GM21825 (cell line): ENCODE measurements at regions not wholly inside any gene's neighbourhood (a gene's known extent, or its start where the extent isn't known, plus 50 kb on each side); places are given as distances from the start of the nearest gene placed in this dataset.
"Not testable (repeated sequence)": the region's sequence is repeated elsewhere in the genome, so short reads cannot be mapped to it uniquely, and the experiment has no call there.

Experiments used
- ATAC-seq: cut with Tn5 transposase; IDR thresholded peaks from one replicate; pipeline ENCODE4 v1.9.1; 2021; ENCODE audit warnings: mild to moderate bottlenecking, moderate library complexity; ENCODE audit not compliant: unreplicated experiment

DNA sequence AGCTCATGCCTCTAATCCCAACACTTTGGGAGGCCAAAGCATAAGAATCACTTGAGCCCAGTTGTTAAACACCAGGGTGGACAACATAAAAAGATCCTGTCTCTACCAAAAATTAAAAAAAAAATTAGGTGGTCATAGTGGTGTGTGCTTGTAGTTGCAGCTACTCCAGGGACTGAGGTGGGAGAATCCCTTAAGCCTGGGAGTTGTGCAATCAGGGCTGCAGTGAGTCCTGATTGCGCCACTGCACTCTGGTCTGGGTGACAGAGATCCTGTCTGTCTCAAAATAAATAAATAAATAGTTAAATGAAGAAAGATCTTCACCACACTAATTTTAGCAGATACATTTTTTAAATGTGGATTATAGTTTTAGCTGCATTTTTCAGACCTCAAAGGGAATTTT, 433.2 kb downstream of the MAT2B start:
- ATAC-seq = no peak

DNA sequence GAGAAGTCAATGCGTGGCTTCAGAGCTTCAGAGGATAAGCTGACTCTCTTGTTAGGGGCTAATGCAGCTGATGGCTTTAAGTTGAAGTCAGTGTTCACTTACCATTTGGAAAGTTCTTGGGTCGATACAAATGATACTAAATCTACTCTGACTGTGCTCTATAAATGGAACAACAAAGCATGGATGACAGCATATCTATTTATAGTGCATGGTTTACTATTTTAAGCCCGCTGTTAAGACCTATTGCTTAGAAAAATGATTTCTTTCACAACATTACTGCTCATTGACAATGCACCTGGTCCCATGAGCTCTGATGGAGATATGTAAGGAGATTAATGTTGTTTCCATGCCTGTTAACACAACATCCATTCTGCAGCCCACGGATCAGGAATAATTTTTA, 435.7 kb downstream of the MAT2B start:
- ATAC-seq = peak; percentile 45

DNA sequence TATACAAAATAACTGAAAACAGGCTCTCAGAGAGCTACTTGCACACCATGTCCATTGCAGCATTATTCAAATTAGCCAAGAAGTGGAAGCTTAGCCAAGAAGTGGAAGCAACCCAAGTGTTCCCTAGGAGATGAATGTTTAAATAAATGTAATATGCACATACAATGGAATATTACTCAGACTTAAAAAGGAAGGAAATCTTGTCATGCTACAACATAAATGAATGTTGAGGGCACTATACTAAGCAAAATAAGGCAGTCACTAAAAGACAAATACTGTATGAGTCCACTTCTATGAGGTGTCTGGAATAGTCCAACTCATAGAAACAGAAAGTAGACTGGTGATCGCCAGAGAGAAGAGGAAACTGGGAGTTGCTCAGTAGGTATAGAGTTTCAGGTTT, 438.1 kb downstream of the MAT2B start:
- ATAC-seq = no peak

DNA sequence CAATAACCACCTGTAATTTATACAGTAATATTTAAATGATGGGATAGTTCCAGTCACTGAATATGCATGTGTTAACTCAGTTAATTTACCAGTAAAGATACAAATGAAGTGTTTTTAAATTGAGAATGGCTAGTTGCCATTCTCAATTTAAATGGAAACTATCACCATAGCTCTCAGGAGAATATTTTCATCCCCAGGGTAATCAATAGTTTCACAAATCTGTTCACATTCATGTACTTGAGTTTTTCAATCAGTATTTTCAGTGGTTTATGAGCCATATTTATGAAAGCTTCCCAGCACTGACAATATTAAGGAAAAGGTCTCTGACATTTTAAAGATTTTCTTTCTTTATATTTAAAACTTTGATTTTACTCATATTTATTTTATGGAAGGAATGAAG, 439.3 kb downstream of the MAT2B start:
- no peak for ATAC-seq

DNA sequence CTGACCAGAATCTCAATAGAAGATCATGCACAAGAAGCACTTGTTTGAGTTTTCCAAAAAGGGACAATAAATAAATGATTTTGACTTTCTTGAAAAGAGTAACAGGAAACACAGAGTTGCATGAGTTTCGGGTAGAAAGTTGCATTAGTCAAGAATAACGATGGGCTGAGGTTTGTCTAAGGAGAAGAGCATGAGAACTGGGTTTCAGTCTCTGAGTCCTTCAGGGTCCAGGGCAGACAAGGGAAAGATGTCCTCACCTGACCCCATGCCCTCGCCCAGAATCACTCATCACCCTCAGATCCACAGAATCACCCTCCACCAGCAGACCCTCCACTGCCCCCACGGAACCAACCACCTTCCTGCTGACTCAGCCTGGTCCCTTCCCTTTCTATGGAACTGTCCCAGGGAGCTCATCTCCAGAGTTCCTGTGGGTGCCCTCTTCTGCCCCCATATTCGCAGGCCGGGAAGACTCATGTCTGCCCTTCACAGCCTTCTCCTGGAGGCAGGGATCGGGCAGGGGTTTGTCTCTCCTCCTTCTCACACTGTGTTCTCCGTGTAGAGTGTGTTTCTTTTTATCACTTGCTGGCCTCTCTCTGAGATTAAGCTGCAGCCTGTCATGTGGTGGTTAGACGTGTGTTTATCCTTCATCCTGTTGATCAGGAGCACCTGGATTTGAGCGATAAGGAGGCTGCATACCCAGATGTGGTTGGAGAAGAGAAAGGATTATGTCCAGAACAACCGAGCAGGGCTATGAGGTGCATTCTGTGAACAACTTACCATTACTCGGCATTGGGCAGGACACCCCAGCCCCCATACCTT, 442.6 kb downstream of the MAT2B start:
- no peak for ATAC-seq

DNA sequence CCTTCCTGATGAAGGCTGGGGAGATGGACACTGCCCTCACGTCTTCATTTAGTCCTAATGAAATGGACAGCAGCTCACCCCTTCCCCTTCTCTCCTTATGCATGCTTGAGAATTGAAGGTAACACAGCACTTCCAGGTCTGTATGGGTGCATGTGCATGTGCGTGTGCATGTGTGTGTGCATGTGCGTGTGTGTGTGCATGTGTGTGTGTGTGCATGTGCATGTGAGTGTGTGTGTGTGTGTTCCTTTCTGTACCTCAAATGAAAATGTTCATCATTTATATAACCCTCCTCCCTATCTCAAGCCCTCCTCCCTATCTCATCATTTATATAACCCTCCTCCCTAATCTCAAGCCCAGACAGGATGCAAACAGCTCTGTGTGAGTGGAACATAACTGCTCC, 444.8 kb downstream of the MAT2B start:
- no peak for ATAC-seq

DNA sequence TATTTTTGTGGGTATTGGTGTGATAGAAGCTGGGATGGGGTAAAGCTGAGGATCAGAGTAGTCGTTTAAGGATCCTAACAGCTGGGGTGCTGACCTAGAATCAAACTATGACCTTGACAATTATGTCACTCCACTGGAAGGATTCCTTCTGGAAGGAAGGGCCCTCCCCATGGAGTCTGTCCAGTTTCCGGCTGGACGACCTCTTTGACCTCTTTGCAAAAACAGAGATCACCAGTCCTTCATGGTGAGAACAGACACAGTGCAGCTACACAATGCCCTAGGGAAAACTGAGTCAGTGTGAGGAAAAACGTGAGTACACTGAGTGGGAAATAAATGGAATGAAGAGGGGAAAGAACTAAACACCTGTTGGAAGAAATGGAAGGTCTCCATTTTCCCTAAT, 445.6 kb downstream of the MAT2B start:
- no peak for ATAC-seq

DNA sequence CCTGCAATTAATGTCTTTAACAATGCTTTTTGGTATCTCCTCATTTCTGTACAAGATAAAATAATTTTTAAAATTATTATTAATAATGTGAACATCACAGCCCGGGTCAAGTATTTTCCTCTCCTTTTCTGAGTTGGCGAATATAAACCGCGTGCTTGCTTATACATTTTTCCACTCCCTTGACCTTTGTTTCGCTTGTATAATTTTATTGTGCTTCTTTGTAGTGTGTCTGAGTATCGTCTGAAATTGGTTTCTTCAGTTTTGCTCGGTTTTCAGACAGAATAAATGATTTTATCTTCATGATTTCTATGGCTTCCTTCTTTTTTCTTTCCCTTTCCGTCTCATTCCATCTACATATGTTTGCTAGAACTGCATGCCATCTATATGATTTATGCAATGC, 448.5 kb downstream of the MAT2B start:
- no peak for ATAC-seq

DNA sequence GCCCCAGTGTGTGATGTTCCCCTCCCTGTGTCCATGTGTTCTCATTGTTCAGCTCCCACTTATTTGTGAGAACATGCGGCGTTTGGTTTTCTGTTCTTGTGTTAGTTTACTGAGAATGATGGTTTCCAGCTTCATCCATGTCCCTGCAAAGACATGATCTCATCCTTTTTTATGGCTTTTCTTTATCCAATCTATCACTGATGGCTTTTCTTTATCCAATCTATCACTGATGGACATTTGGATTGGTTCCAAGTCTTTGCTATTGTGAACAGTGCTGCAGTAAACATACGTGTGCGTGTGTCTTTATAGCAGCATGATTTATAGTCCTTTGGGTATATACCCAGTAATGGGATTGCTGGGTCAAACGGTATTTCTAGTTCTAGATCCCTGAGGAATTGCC, 455.8 kb downstream of the MAT2B start:
- ATAC-seq = not testable (repeated sequence)

DNA sequence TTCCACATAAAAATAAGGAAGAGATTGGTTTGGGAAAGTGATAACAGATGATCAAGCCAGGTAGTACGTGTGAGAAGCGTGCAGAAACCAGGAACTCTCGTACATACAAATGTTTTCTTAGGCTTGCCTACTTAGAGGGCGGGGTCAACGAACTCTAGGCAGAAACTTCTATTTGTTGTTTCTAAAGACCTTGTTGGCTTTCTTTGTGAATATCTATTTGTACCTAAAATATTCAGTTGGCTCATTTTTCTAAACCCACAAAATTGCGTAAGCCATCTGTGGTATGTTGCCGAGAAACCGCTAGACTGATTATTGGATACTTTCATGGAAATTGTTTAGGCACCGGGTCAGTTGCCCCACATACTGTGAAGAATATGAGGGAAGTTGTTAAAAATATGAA, 458.5 kb downstream of the MAT2B start:
- ATAC-seq = no peak

DNA sequence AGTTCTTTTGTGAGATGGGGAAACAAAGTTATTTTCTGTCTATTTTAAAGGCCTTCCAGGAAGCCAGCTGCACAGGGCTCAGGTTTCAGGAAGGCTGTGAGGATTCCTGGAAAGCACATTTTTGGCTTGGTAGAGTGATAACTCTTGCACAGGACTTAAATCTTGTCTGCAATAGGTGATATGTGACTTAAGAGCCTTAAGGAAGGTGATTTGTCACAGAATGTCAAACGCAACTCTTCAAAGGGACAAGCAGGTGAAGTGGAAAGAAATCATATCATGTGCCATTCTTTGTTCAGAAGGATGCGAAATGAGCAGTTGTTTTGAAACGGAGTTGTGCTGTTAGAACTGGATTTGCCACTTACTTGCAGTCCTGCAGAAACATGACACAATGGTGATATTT, 459.3 kb downstream of the MAT2B start:
- no peak for ATAC-seq

DNA sequence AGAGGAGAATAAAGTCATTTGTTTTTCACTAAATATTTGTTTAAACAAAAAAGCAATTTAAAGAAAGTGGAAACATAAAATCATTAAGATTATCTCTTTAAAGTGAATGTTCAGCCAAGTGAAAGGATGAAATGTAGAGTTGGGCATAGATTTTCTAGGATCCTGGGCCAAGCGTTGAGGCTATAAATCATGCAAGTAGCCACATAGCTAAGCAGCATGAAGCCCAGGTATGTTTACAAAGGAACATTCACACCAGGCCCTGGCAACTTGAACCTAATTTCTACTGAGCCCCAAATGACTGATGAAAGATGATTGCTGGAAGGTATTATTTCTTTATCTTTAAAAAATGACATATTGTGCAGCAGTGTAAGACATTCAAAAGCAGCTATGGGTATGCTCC, 461.8 kb downstream of the MAT2B start:
- ATAC-seq = no peak

DNA sequence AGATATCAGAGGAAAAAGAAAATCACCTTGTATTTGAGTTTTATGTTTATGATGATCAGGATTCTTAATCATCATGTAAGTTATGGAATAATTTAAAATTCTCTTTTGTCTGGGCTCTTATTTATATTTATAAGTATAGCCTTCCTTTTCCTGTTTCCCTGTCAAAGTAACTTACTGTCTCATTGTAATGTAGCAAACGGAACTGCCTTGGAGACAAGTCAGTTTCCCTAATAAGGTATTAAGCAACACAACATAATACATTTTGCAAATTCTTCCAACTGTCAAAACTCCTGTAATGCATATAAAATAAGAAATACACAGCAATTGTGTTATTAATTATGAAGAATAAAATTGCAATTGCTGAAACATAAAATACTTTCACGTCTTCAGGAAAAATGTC, 463.2 kb downstream of the MAT2B start:
- no peak for ATAC-seq

DNA sequence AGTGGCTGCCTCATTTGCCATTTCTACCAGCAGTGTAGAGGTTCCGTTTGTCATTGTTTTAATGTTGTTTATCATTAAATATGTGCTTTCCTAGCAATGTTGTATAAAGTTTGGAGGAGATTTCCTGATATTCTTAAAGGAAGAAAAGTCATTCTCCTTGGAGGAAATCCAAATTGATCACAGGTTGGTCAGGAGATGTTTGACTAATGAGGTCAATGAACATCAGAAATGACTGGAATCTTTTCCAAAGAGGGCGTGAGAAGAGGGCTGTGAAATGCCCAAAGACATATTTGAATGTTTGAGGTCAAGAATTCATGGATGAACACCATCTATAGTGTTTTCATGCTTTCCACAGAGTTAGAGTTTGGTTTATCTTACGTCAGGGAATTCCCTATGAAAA, 471.3 kb downstream of the MAT2B start:
- no peak for ATAC-seq

DNA sequence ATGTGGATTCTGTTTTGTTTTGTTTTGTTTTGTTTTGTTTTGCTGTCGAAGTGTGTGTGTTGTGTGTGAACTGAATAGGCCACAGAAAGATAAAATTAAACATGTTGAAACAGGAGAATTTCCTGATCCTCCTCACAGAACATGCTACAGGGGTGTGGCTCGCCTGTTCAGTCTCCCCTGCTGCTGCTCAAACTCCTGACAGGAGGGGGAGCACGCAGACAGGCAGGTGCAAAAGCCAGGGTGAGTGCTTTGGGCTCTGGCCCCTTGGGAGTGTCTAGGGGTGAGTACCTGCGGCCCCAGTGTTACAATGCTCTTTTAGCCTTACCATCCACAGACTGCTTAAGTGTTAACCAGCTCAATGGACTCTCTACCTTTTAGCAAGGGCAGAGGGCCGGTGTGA, 473.5 kb downstream of the MAT2B start:
- peak; percentile 77 for ATAC-seq

DNA sequence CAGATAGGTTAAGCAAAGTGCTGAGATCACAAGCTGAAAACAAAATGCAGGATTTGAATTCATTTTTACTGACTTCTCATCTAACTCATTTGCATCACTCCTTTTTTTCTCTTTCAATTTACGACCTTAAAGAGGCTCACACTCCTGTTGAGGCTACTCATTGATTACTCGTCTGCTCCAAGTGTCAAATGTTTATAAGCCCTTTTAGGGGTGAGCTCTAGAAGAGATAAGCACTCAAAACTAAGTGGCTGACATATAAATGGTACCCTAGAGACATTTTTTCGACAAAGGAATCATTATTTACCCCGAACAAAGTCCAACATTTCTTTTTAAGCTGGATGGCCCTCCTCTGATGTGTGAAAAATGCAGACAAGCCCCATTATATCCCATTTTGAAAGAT, 483.1 kb downstream of the MAT2B start:
- no peak for ATAC-seq

DNA sequence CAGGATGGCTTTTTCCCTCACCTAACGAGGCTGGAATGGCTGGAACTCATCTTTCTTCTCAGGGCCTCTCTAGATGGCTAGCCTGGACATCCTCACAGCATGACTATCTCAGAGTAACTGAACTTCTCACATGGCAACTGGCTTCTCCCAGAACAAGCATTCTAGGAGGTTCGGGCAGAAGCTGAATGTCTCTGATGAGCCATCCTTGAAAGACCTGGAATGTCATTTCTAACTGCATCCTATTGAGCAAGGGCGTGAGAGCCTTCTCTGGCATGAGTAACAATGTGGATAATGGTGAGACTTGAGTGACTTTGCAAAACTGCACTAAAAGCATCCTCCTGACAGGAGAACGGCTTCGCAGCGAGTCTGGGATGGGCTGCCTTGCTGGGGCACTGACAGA, 487.7 kb downstream of the MAT2B start:
- ATAC-seq = no peak

DNA sequence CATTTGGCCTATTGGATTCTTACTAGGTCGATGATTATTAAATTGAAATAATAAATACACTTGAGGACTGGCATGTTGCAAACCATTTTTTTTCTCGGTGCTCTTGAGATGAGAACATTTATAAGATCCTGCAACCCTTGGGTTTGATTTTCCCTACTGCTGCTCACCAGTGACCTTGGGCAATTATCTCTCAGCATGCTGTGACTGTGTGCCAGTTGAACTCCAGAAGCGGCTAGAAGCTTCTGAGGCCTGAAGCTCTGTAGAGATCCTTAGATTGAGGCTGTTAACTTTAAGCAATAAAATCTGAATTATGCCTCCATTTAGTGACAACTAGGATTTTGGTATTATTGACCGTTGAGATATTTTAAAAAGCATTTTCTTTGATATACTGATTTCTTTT, 489.8 kb downstream of the MAT2B start:
- no peak for ATAC-seq

DNA sequence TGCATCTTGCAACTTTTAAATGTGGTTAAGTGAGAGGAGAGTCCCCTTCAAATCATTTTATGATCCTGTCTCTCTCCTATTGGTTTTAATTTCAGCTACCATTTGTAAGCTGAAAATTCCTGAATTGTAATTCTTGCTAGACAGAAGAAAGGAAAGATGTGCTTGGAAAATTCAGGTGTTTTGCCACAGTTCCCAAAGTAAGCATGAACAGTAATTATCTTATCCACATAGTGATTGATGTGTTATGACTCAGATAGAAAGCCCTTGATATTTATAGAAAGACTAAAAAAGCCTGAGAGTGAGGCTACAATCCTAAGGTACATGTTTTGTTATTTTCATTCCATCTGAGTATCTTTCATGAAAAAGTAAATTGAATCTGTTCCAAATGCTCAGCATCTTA, 492.5 kb downstream of the MAT2B start:
- ATAC-seq = no peak

DNA sequence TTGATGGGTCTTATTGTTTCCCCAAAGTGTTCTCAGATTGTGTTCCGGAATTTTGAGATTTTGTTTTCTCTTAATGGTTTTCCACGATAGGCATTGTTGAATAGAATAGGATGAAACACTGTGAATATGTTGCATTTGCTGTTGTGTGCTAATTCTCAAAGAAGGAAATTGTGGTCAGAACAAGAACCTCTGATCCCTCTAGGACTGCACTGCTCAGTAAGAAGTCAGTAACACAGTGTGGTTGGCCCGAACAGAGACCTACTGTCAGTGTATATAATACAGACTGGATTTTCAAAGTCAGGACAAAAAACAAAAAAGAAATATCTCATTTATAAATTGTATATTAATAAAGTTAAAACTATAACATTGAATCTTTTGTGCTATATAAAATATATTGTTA, 494.8 kb downstream of the MAT2B start:
- ATAC-seq = no peak

DNA sequence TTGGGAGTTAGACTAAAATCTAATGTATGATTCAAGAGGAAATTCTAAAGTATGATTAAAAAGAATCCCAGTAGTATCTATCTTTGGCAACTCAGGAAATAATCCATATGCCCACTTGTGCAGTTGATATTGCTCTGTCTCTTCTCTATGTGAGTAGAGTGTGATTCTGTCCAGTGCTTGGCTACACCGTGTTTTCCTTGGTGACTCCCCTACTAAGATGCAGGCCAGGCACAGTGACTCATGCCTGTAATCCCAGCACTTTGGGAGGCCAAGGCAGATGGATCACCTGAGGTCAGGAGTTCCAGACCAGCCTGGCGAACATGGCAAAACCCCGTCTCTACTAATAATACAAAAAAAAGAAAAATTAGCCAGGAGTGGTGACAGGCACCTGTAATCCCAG, 495.4 kb downstream of the MAT2B start:
- no peak for ATAC-seq

DNA sequence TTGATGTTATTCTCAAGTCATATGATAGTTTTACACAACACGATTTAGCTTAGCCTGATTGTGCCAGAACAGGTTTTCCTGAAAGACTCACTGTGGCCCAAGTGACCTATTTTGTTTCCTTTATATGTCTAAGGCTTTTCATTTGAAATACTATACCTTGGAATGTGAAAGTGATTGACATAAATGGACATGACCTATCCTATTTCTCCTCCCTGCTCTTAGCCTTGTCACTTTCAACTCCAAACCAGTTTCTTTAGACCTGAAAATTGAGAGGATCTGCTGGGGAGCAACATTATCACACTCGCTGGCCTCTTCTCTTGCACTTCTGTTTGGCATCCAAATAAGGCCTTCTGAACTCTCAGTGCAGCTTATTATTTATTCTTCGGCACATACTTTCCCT, 496.8 kb downstream of the MAT2B start:
- ATAC-seq = no peak

DNA sequence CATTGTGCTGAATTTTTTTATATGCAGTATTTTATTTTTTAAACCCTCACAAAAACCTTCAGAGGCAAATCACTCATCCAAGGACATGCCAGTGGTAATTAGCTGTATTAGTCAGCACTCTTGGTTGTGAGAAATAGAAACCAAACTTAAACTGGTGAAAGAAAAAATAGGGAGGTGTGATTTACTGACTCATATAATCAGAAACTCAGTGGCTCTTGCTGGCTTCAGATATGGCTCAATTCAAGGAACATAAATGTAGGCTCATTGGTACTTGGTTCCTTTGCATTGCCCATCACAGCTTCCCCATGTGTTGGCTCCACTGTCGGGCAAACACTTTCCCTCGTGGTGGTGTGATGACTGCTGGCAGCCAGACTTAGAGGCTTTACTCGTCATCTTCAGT, 497.2 kb downstream of the MAT2B start:
- no peak for ATAC-seq
